Tibial nerve (tissue), 3 donors: ENCODE measurements at regions not wholly inside any gene's neighbourhood (a gene's known extent, or its start where the extent isn't known, plus 50 kb on each side); places are given as distances from the start of the nearest gene placed in this dataset.

ENCODE experiments used
- CTCF ChIP-seq, 5 experiments: fragments of 200-600 bp in 3 of 5; fragments of 450-650 bp in 2 of 5; sonication (generic) in 3 of 5; IDR thresholded peaks; one replicate each; pipeline ENCODE4 v1.5.1; 2016 to 2019; ENCODE audit warnings: antibody characterized with exemption in 5 of 5, mild to moderate bottlenecking in 3 of 5, moderate library complexity in 2 of 5
- POLR2A ChIP-seq, 2 donors: fragments of 450-650 bp; IDR thresholded peaks; one replicate each; pipeline ENCODE4 v1.6.1; 2017; ENCODE audit warnings: antibody characterized with exemption in 2 of 2, mild to moderate bottlenecking in 2 of 2, moderate library complexity in 2 of 2

- TF ChIP-seq CTCF (IDR thresholded peaks at IDR 0.05) (no peak), POLR2A (IDR thresholded peaks at IDR 0.05) (no peak)
These were observed 469.6 kb downstream of the GADD45G start for GRCh38 chr9:90074316-90074962.
